Right renal cortex interstitium (tissue), 3 donors: ENCODE measurements at regions not wholly inside any gene's neighbourhood (a gene's known extent, or its start where the extent isn't known, plus 50 kb on each side); places are given as distances from the start of the nearest gene placed in this dataset.
"Not testable (repeated sequence)": the region's sequence is repeated elsewhere in the genome, so short reads cannot be mapped to it uniquely, and the experiment has no call there.

Experiments used
- DNase-seq, 3 donors: peaks; one replicate each; pipeline ENCODE4 v3.0.0-alpha.2; 2013; ENCODE audit warnings: low read depth in 3 of 3, low spot score in 2 of 3

- DNase-seq = no peak
Observed at GRCh38 chr22:27045103-27045947, 387.9 kb downstream of the MIAT start.

- no peak for DNase-seq
Observed at GRCh38 chr22:27046086-27046485, 388.7 kb downstream of the MIAT start.

GRCh38 chr22:27046603-27047002 lies 389.2 kb downstream of the MIAT start:
- no peak for DNase-seq

GRCh38 chr22:27050771-27051170 lies 393.4 kb downstream of the MIAT start:
- no peak for DNase-seq

GRCh38 chr22:27051407-27051806 lies 394.0 kb downstream of the MIAT start:
- DNase-seq = no peak

- DNase-seq = no peak
Observed at GRCh38 chr22:27057717-27058116, 400.3 kb downstream of the MIAT start.

- DNase-seq = no peak
Observed at GRCh38 chr22:27060190-27060589, 402.8 kb downstream of the MIAT start.

GRCh38 chr22:27062910-27063309 lies 405.5 kb downstream of the MIAT start:
- DNase-seq = no peak

GRCh38 chr22:27063406-27063805 lies 406.0 kb downstream of the MIAT start:
- DNase-seq = no peak

GRCh38 chr22:27063841-27064240 lies 406.5 kb downstream of the MIAT start:
- DNase-seq = no peak

- DNase-seq = no peak
Observed at GRCh38 chr22:27064386-27064785, 407.0 kb downstream of the MIAT start.

GRCh38 chr22:27065279-27065678 lies 407.9 kb downstream of the MIAT start:
- no peak for DNase-seq

GRCh38 chr22:27066856-27067255 lies 409.5 kb downstream of the MIAT start:
- no peak for DNase-seq

- DNase-seq = no peak
Observed at GRCh38 chr22:27068121-27068520, 410.7 kb downstream of the MIAT start.

GRCh38 chr22:27070594-27070993 lies 413.2 kb downstream of the MIAT start:
- no peak for DNase-seq

GRCh38 chr22:27073601-27074425 lies 416.4 kb downstream of the MIAT start:
- DNase-seq = no peak

GRCh38 chr22:27075028-27075678 lies 417.8 kb downstream of the MIAT start:
- no peak for DNase-seq

GRCh38 chr22:27075891-27076290 lies 418.5 kb downstream of the MIAT start:
- DNase-seq = no peak

GRCh38 chr22:27078064-27078463 lies 420.7 kb downstream of the MIAT start:
- DNase-seq = not testable (repeated sequence)

- no peak for DNase-seq
Observed at GRCh38 chr22:27080036-27080578, 422.7 kb downstream of the MIAT start.

GRCh38 chr22:27080863-27081262 lies 423.5 kb downstream of the MIAT start:
- no peak for DNase-seq
